Neutrophil (primary cell): ENCODE measurements at regions not wholly inside any gene's neighbourhood (a gene's known extent, or its start where the extent isn't known, plus 50 kb on each side); places are given as distances from the start of the nearest gene placed in this dataset.
A peak's percentile ranks its signal among the peaks of the same experiment; 100 is the strongest.

ENCODE experiments used
- H3K27ac ChIP-seq: fragments of 200-600 bp; sonication (generic); 2 replicates; pipeline ENCODE4 v1.5.1; 2016; ENCODE audit warnings: mild to moderate bottlenecking, moderate library complexity
- H3K27me3 ChIP-seq: fragments of 200-600 bp; sonication (generic); 2 replicates; pipeline ENCODE4 v1.6.0; 2016; ENCODE audit warnings: mild to moderate bottlenecking
- H3K36me3 ChIP-seq: fragments of 200-600 bp; sonication (generic); 2 replicates; pipeline ENCODE4 v1.5.1; 2017
- H3K4me1 ChIP-seq, 2 experiments: fragments of 200-600 bp in 1 of 2; sonication (generic) in 1 of 2; 1 replicate in 1 of 2; 2 replicates in 1 of 2; pipeline versions ENCODE4 v1.5.1 to v1.6.1; 2013 to 2016; ENCODE audit warnings: low read depth in 1 of 2, low read length in 1 of 2, mild to moderate bottlenecking in 1 of 2, moderate library complexity in 1 of 2; ENCODE audit not compliant: control insufficient read depth in 1 of 2, insufficient read depth in 1 of 2
- H3K4me3 ChIP-seq, 2 experiments: fragments of 200-600 bp in 1 of 2; sonication (generic) in 1 of 2; 1 replicate in 1 of 2; 2 replicates in 1 of 2; pipeline ENCODE4 v1.5.1; 2013 to 2016; ENCODE audit warnings: low read depth in 1 of 2, low read length in 1 of 2, mild to moderate bottlenecking in 1 of 2, moderate library complexity in 1 of 2
- H3K9me3 ChIP-seq: fragments of 200-600 bp; sonication (generic); 2 replicates; pipeline ENCODE4 v1.5.1; 2016
- CTCF ChIP-seq: fragments of 200-600 bp; sonication (generic); IDR thresholded peaks from 2 replicates; pipeline ENCODE4 v1.5.1; 2016; ENCODE audit warnings: antibody characterized with exemption

DNA sequence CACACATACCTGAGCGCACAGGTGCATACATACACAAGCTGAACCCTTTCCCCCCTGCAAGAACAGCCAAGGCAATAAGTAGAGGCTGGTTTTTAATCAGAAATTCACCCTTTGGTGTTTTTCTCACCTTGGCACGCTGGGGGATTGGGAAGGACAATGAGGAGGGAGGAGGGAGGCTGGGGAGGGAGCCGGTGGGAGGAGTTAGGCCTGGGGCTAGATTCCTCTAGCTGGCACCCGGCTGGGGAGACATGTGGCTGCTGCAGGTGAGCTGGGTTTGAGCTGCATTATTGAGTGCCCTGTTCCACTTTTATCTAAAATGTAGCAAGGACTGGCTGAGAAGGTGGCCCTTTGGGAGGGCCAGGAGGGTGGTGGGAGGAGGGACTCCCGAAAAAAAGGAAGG lies 97.8 kb upstream of the CSF3R start:
- peaks cover 60% of the 10 kb centered on the region for H3K27me3 ChIP-seq
- no peaks in the 10 kb centered on the region for H3K9me3 ChIP-seq
- no peak overlapping the region for H3K4me3 ChIP-seq
- H3K4me1 ChIP-seq: no peaks in the 10 kb centered on the region
- H3K36me3 ChIP-seq: no peaks in the 10 kb centered on the region
- no peak for TF ChIP-seq CTCF
- no peak overlapping the region for H3K27ac ChIP-seq

DNA sequence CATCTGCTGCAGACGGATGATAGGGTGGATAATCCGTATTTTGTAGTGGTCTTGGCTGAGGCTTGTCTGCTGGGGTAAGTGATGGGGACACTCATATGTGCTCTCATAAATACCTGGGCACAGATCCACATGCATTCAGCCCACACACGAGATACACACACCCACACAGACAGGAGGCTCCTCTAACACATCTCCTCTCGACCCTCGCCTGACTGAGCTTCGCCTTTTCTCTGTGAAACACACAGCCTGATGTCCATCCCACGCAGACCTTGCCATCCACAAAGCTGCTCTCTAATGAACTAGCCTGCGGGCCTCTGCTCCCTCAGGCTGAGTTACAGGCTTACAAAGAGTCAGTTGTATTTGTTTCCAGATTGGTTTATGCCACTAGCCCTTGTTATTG lies 96.3 kb upstream of the CSF3R start:
- Histone ChIP-seq H3K27me3 (peaks cover 60% of the 10 kb centered on the region), H3K27ac (no peak overlapping the region), H3K36me3 (no peaks in the 10 kb centered on the region), H3K9me3 (no peaks in the 10 kb centered on the region), H3K4me1 (no peaks in the 10 kb centered on the region), H3K4me3 (no peak overlapping the region)
- no peak for TF ChIP-seq CTCF

GRCh38 chr1:36576551-36577110 lies 93.9 kb upstream of the CSF3R start:
- Histone ChIP-seq H3K36me3 (no peaks in the 10 kb centered on the region), H3K27ac (no peak overlapping the region), H3K9me3 (no peaks in the 10 kb centered on the region), H3K4me1 (no peaks in the 10 kb centered on the region), H3K4me3 (no peak overlapping the region), H3K27me3 (peaks cover 64% of the 10 kb centered on the region)
- no peak for TF ChIP-seq CTCF

DNA sequence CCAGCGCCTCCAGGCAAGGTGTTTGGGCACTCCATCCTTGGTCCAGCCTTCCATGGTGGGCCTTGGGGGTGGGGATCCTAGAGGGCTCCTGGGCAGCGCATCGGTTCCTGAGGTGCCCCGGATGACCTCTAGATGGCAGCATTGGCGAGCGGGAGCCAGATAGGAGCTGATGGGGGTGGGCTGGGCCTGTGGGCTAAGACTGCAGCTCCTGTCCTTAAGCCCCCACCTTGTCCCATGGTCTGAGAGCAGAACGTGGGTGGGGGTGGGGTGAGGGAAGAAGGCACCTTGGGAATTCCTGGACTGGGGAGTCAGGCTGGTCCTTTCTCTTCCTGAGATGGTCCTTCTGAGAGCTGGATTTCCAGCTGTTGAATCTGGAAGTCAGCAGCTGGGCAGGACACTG lies 93.4 kb upstream of the CSF3R start:
- no peaks in the 10 kb centered on the region for H3K36me3 ChIP-seq
- no peaks in the 10 kb centered on the region for H3K4me1 ChIP-seq
- peaks cover 64% of the 10 kb centered on the region for H3K27me3 ChIP-seq
- peak; percentile 45 for TF ChIP-seq CTCF
- H3K4me3 ChIP-seq: no peak overlapping the region
- H3K27ac ChIP-seq: no peak overlapping the region
- H3K9me3 ChIP-seq: no peaks in the 10 kb centered on the region

- no peak for TF ChIP-seq CTCF
- Histone ChIP-seq H3K4me1 (no peaks in the 10 kb centered on the region), H3K27ac (no peak overlapping the region), H3K4me3 (no peak overlapping the region), H3K36me3 (no peaks in the 10 kb centered on the region), H3K9me3 (no peaks in the 10 kb centered on the region), H3K27me3 (peaks cover 45% of the 10 kb centered on the region)
Observed at GRCh38 chr1:36573445-36573844, 90.7 kb upstream of the CSF3R start.

- no peak for TF ChIP-seq CTCF
- no peak overlapping the region for H3K4me3 ChIP-seq
- no peaks in the 10 kb centered on the region for H3K4me1 ChIP-seq
- H3K27ac ChIP-seq: no peak overlapping the region
- H3K27me3 ChIP-seq: peaks cover 45% of the 10 kb centered on the region
- H3K9me3 ChIP-seq: no peaks in the 10 kb centered on the region
- H3K36me3 ChIP-seq: no peaks in the 10 kb centered on the region
Observed at GRCh38 chr1:36572906-36573305, 90.2 kb upstream of the CSF3R start.
